ENCODE measurements at regions not wholly inside any gene's neighbourhood (a gene's known extent, or its start where the extent isn't known, plus 50 kb on each side); places are given as distances from the start of the nearest gene placed in this dataset.

- no peak for DNase-seq
Measured at GRCh38 chr13:109880371-109881346, 94.3 kb upstream of the IRS2 start.

- no peak for DNase-seq
Measured at GRCh38 chr13:109879338-109879737, 93.0 kb upstream of the IRS2 start.

DNA sequence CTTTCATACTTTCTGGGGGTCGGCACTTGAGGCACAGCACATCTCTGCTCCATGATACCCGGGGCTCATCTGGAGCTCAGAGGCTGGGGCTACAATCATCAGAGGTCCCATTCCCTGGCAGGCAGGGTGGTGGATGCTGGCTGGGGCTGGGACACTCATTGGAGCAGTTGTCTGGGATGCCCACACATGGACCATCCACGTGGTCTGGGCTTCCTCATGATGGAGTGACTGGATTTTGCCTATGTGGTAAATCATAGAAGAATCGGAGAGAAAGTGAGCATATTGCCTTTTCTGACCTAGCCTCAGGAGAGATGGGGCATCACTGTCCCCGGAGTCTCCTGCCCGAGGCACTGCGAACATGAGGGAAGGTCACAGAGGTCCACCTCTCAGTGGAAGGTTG, 91.4 kb upstream of the IRS2 start:
- DNase-seq = no peak

GRCh38 chr13:109875746-109876145, 89.4 kb upstream of the IRS2 start:
- DNase-seq = no peak

- no peak for DNase-seq
Measured at GRCh38 chr13:109874484-109875454, 88.4 kb upstream of the IRS2 start.

GRCh38 chr13:109873351-109874123, 87.2 kb upstream of the IRS2 start:
- DNase-seq = no peak

GRCh38 chr13:109872864-109873263, 86.5 kb upstream of the IRS2 start:
- DNase-seq = no peak

- no peak for DNase-seq
Measured at GRCh38 chr13:109870696-109871370, 84.5 kb upstream of the IRS2 start.

DNA sequence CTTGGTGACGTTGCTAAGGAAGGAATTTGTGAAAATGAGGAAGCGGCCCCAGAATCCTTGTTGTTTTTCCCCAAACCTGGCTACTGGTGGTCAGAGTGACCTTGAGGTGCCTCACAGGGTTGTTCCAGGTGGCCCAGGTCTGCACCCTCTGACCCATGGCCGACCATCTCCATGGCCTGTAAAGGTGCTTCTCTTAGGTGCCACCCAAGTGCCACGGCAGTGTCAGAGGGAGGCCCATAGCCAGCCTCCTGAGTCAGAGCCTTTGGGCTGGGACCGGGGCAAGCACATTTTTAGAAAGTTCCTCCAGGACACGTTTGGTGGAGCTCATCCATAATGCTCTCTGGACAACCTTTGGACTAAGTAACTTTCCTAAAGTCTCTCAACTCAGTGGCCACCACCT, 83.9 kb upstream of the IRS2 start:
- DNase-seq = no peak

DNA sequence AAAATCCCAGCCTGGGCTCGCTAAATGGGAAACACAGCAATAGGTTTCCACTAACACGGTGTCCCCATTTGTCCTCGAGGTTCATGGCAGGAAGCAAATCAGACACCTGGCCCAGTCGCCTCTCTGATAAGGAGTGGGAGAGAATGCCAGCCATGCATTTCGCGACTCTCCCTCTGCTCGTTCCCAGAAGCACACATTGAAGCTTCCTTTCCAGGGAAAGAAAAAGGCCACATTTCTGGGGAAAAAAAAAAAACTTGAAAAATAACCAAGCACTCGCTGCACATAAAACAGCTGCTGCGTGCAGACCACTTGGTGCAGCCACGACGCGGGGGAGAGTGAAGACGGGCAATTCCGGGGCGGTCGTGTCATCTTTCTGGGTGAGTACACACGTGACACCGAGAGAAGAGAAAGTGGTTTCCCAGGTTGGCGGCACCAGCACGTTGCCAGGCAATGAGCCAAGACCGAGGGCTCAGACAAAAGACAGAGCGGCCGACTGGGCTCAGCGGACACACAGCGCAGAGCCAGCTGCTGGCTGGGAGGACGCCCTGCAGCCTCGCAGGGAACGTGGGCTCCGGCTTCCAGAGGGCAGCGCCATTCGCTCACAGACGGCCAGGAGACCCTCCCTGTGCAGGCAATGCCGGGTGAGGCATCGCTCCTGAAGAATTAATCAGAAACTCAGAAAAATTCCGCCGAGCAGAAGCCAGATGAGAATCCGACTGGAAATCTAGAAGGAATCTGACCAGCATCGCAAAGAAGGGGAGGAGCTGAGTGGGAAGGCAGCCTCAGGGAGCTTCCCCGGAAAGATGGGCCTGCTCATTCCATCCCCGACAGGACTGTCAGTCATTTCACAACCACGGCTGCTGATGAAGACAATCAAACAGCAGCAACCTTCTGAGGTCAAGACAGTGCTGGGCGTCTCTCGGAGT, 83.2 kb upstream of the IRS2 start:
- peak; percentile 19 for DNase-seq

DNA sequence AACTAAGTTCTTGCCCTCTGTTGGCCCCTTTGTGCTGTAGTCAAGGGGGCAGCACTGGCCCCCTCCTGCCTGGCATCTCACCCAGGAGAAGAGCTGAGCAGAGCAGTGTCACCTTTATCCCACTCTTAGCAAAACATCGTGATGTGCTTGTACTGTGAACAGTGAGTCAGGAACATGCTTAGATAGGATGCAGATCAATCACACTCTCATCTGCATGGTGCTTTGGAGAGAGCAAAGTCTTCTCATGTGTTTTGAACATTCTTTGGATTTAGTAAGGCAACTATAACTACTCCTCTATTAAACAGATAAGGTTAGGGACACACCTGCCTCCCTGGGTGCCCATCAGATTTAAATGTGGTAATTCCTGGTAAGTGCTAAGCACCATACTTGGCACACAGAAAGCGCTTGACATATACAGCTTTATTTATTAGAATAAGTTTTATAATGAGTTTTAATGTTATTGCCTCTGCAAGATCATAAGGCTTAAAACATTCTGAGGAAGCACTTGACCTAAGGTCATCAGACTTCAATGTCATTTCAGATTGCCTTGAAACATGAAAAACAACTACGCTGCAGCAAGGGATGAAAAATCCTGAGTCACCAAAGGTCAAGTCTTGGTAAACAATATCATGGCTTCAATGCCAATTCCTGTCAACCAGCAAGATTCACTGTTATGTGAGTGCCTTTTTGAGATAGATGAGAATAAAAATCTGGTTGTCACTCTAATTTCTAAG, 82.4 kb upstream of the IRS2 start:
- no peak for DNase-seq

DNA sequence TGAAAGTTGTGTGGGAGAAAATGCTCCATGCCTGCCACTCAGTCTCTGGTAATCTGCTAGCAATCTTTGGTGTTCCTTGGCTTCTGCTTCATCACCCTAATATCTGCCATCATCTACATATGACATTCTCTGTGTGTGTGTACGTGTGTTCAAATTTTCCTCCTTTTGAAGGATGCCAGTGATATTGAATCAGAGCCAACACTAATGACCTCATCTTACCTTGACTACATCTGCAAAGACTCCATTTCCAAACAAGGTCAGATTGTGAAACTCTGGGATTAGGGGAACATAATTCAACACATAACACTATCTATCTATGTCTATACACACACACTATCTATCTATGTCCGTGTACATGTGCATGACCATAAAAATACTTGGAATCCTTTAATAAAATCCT, 81.4 kb upstream of the IRS2 start:
- DNase-seq = no peak

DNA sequence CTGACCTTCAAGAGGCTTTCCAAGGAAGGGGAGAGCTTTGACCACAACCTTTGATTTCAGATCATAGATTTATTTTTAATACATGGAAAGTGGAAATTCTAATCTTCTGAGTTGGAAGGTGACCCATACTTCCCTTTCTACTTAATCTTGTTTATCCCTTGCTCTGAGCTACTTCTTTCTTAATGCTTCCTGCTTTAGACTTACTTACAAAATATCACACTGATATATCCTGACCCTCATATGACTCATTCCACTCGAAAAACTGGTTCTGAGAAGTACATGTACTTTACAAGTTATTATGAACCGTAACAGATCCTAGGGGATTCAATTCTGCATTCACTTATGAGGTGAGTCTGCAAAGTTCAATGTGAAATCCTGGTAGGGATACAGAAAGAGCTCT, 76.2 kb upstream of the IRS2 start:
- DNase-seq = no peak

- no peak for DNase-seq
Measured at GRCh38 chr13:109859898-109860297, 73.5 kb upstream of the IRS2 start.

GRCh38 chr13:109859216-109859835, 72.9 kb upstream of the IRS2 start:
- no peak for DNase-seq

GRCh38 chr13:109858319-109858718, 71.9 kb upstream of the IRS2 start:
- DNase-seq = no peak

- DNase-seq = no peak
Measured at GRCh38 chr13:109857803-109858202, 71.4 kb upstream of the IRS2 start.

- no peak for DNase-seq
Measured at GRCh38 chr13:109857325-109857724, 70.9 kb upstream of the IRS2 start.

- no peak for DNase-seq
Measured at GRCh38 chr13:109856350-109856749, 70.0 kb upstream of the IRS2 start.

DNA sequence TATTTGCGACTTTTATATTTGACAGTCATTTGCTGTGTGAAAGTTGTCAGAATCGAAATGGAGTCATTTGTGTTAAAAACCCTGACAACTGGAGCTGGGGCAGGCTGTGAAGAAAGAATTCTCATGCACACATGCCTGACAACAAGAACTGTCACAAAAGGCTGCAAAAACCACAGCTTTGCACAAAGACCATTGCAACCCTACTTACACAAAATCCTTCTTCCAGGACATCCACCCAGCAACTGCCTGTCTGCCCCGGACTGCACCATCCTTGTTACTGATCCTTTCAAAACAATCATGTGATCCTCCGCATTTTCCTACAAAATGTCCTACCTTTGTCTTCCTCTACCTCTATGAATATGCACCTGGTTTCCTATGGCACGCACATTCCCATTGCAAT, 66.8 kb upstream of the IRS2 start:
- DNase-seq = no peak

Measured in CD4-positive, alpha-beta T cell treated with Interleukin-15 for 1 hour (primary cell).